GM12878 (cell line): ENCODE measurements at regions not wholly inside any gene's neighbourhood (a gene's known extent, or its start where the extent isn't known, plus 50 kb on each side); places are given as distances from the start of the nearest gene placed in this dataset.

Experiments
- ATAC-seq: fragments of 200-7000 bp; cut with Tn5 transposase; 3 replicates; pipeline ENCODE4 v1.9.1; 2020; ENCODE audit warnings: mild to moderate bottlenecking, moderate library complexity
- BruUV-seq: library from RNA; stranded (reverse); fragments of 400-500 nt; replicated peaks from 2 replicates; lab custom pipeline; 2021; lab: Mats Ljungman, UMichigan
- CTCF ChIA-PET: fragments of 300-600 bp; sonication (Branson Sonifier 250); formaldehyde crosslinking; extraction: SDS; loops from one replicate; lab custom pipeline; 2021; ENCODE audit warnings: inconsistent platforms; lab: Yijun Ruan, JAX
- POLR2A ChIA-PET: fragments of 350-600 bp; formaldehyde crosslinking; extraction: SDS; loops from one replicate; lab custom pipeline; 2021; ENCODE audit warnings: inconsistent platforms; lab: Charles Lee
- RAD21 ChIA-PET: fragments of 300-600 bp; sonication (Branson Sonifier 250); formaldehyde crosslinking; loops from one replicate; lab custom pipeline; 2023; ENCODE audit warnings: antibody characterized with exemption; ENCODE audit not compliant: unreplicated experiment; lab: Charles Lee
- SMC1A ChIA-PET: fragments of 300-600 bp; sonication (Branson Sonifier 250); formaldehyde crosslinking; loops from one replicate; lab custom pipeline; 2023; ENCODE audit not compliant: unreplicated experiment, uncharacterized antibody; lab: Charles Lee
- DNase-seq: peaks from one replicate; pipeline ENCODE4 v3.0.0-alpha.2; 2011; ENCODE audit warnings: low read depth, low spot score
- FAIRE-seq: peaks from 3 replicates; lab custom pipeline; 2011; peaks lifted over from hg19 to GRCh38; lab: Jason Lieb, UNC
- H2AFZ ChIP-seq: 2 replicates; pipeline ENCODE4 v1.6.0; 2011; ENCODE audit warnings: low read depth, low read length, control low read depth; ENCODE audit not compliant: control insufficient read depth
- H3K27ac ChIP-seq: 2 replicates; pipeline ENCODE4 v1.5.1; 2011; ENCODE audit warnings: control low read depth; ENCODE audit not compliant: control insufficient read depth, insufficient read depth
- H3K27me3 ChIP-seq, 2 experiments: replicated peaks in 1 of 2; 2 replicates each; pipeline versions ENCODE4 v1.6.0 to v1.6.1; 2011; ENCODE audit warnings: low read length in 1 of 2; ENCODE audit not compliant: control insufficient read depth in 2 of 2, insufficient read depth in 2 of 2
- H3K36me3 ChIP-seq, 2 experiments: 2 replicates each; pipeline ENCODE4 v1.5.1; 2011; ENCODE audit warnings: low read length in 1 of 2; ENCODE audit not compliant: control insufficient read depth in 2 of 2, insufficient read depth in 2 of 2
- H3K4me1 ChIP-seq: 2 replicates; pipeline ENCODE4 v1.6.1; 2011; ENCODE audit warnings: mild to moderate bottlenecking, low read length, moderate library complexity, mixed read lengths; ENCODE audit not compliant: control insufficient read depth, insufficient read depth
- H3K4me2 ChIP-seq: 2 replicates; pipeline ENCODE4 v1.6.0; 2011; ENCODE audit warnings: control low read depth; ENCODE audit not compliant: control insufficient read depth, insufficient read depth
- H3K4me3 ChIP-seq: fragments of 200-600 bp; sonication (generic); 2 replicates; pipeline ENCODE4 v1.5.1; 2016
- H3K79me2 ChIP-seq: 2 replicates; pipeline ENCODE4 v1.6.0; 2011; ENCODE audit warnings: low read length; ENCODE audit not compliant: control insufficient read depth, insufficient read depth
- H3K9ac ChIP-seq: 2 replicates; pipeline ENCODE4 v1.8.0; 2011; ENCODE audit warnings: low read length, control low read depth, mixed read lengths; ENCODE audit not compliant: control insufficient read depth, insufficient read depth
- H3K9me3 ChIP-seq: replicated peaks from 3 replicates; pipeline ENCODE4 v1.5.1; 2011; ENCODE audit warnings: mild to moderate bottlenecking, low read length; ENCODE audit not compliant: control insufficient read depth, insufficient read depth
- H4K20me1 ChIP-seq: 2 replicates; pipeline ENCODE4 v1.6.0; 2011; ENCODE audit not compliant: control insufficient read depth, insufficient read depth
- CREB1 ChIP-seq: IDR thresholded peaks from 2 replicates; pipeline ENCODE4 v1.6.1; 2012; ENCODE audit warnings: low read depth, mild to moderate bottlenecking, inconsistent platforms
- NFYA ChIP-seq: IDR thresholded peaks from 2 replicates; pipeline ENCODE4 v1.6.1; 2011; ENCODE audit warnings: low read depth, mild to moderate bottlenecking, low read length, improper control_type of control experiment, borderline replicate concordance
- WGBS: methylation state at CpG from one replicate; pipeline ENCODE4 v1.1.6; 2016; ENCODE audit warnings: low lambda C conversion rate; ENCODE audit not compliant: insufficient replicate concordance, insufficient coverage; ENCODE audit errors: missing lambda C conversion rate; 5-methylcytosine and 5-hydroxymethylcytosine counted together
- in situ Hi-C: fragments of 300-500 bp; cut with MboI; formaldehyde crosslinking; loops from 9 replicates; pipeline ENCODE4 v1.14.3; 2018; ENCODE audit warnings: mixed read lengths
- intact Hi-C: fragments of 100-400 bp; cut with micrococcal nuclease; formaldehyde crosslinking; loops from one replicate; pipeline ENCODE4 v1.14.2; 2022; ENCODE audit not compliant: unreplicated experiment
- TF ChIP-seq, protein P1 (sequence below), 3 experiments: IDR thresholded peaks in 2 of 3; conservative IDR thresholded peaks in 1 of 3; 2 replicates each; pipeline ENCODE4 v1.5.1; 2011; ENCODE audit warnings: low read depth in 3 of 3, low read length in 3 of 3, mild to moderate bottlenecking in 3 of 3, control low read depth in 2 of 3, moderate library complexity in 2 of 3, inconsistent platforms in 1 of 3, mixed read lengths in 1 of 3; ENCODE audit not compliant: control insufficient read depth in 2 of 3, insufficient read depth in 1 of 3; ENCODE audit errors: extremely low read depth in 1 of 3
- TF ChIP-seq, protein P2 (sequence below): fragments of 450-650 bp; IDR thresholded peaks from 2 replicates; pipeline ENCODE4 v1.6.1; 2017; ENCODE audit warnings: mild to moderate bottlenecking

DNA sequence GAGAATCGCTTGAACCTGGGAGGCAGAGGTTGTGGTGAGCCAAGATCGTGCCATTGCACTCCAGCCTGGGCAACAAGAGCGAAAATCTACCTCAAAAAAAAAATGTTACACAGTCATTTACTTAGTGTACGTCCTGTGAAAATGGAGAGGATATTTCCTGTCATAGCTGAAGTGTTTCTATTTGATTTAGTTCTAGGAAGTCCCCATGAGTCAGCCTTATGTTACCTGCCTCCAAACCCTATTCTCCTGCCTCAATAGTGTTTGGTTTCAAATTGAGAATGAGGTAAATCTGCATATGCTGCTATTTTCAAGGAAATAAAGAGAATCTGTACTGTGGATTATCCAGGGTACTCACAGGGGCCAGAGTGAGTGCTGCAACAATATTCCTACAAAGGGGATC, 1284.5 kb upstream of the AUTS2 start:
- SMC1A ChIA-PET, result no interaction called here
- no peak for FAIRE-seq
- H3K36me3 ChIP-seq, result no peaks in the 10 kb centered on the region
- DNase-seq, result no peak
- H3K4me1 ChIP-seq, result no peaks in the 10 kb centered on the region
- intact Hi-C loops, result no loop called here
- 20% methylated on average over 4 of the region's 4 CpGs for WGBS
- no TSS peak for BruUV-seq
- H2AFZ ChIP-seq, result no peak overlapping the region
- no peak overlapping the region for H3K9ac ChIP-seq
- RAD21 ChIA-PET, result no interaction called here
- POLR2A ChIA-PET, result no interaction called here
- no peaks in the 10 kb centered on the region for H3K9me3 ChIP-seq
- no peak for ATAC-seq
- CTCF ChIA-PET, result no interaction called here
- TF ChIP-seq NFYA, result no peak
- TF ChIP-seq CREB1, result no peak
- TF ChIP-seq, protein P1, sequence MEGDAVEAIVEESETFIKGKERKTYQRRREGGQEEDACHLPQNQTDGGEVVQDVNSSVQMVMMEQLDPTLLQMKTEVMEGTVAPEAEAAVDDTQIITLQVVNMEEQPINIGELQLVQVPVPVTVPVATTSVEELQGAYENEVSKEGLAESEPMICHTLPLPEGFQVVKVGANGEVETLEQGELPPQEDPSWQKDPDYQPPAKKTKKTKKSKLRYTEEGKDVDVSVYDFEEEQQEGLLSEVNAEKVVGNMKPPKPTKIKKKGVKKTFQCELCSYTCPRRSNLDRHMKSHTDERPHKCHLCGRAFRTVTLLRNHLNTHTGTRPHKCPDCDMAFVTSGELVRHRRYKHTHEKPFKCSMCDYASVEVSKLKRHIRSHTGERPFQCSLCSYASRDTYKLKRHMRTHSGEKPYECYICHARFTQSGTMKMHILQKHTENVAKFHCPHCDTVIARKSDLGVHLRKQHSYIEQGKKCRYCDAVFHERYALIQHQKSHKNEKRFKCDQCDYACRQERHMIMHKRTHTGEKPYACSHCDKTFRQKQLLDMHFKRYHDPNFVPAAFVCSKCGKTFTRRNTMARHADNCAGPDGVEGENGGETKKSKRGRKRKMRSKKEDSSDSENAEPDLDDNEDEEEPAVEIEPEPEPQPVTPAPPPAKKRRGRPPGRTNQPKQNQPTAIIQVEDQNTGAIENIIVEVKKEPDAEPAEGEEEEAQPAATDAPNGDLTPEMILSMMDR (IDR thresholded peaks at IDR 0.05 in 2 of 3, conservative IDR thresholded peaks at IDR 0.05 in 1 of 3; ENCODE audit: control insufficient read depth in 2 of 3, extremely low read depth in 1 of 3, insufficient read depth in 1 of 3, low read depth in 3 of 3, low read length in 3 of 3), result no peak
- TF ChIP-seq, protein P2, sequence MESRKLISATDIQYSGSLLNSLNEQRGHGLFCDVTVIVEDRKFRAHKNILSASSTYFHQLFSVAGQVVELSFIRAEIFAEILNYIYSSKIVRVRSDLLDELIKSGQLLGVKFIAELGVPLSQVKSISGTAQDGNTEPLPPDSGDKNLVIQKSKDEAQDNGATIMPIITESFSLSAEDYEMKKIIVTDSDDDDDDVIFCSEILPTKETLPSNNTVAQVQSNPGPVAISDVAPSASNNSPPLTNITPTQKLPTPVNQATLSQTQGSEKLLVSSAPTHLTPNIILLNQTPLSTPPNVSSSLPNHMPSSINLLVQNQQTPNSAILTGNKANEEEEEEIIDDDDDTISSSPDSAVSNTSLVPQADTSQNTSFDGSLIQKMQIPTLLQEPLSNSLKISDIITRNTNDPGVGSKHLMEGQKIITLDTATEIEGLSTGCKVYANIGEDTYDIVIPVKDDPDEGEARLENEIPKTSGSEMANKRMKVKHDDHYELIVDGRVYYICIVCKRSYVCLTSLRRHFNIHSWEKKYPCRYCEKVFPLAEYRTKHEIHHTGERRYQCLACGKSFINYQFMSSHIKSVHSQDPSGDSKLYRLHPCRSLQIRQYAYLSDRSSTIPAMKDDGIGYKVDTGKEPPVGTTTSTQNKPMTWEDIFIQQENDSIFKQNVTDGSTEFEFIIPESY, result no peak
- TF ChIP-seq, all 136 proteins: peak for 0
- no peak overlapping the region for H3K27ac ChIP-seq
- no peaks in the 10 kb centered on the region for H4K20me1 ChIP-seq
- H3K4me3 ChIP-seq, result no peak overlapping the region
- no peak overlapping the region for H3K4me2 ChIP-seq
- in situ Hi-C loops, result no loop called here
- no peaks in the 10 kb centered on the region for H3K27me3 ChIP-seq
- no peaks in the 10 kb centered on the region for H3K79me2 ChIP-seq
